Kidney (tissue), 13 donors: ENCODE measurements at regions not wholly inside any gene's neighbourhood (a gene's known extent, or its start where the extent isn't known, plus 50 kb on each side); places are given as distances from the start of the nearest gene placed in this dataset.
A peak's percentile ranks its signal among the peaks of the same experiment; 100 is the strongest.

Experiments
- DNase-seq, 5 donors: peaks; one replicate each; pipeline ENCODE4 v3.0.0-alpha.2; 2013 to 2020
- FAIRE-seq: peaks from 2 replicates; lab custom pipeline; 2012; peaks lifted over from hg19 to GRCh38; lab: Jason Lieb, UNC
- H3K27ac ChIP-seq, 2 donors: one replicate each; pipeline ENCODE4 v1.7.0; 2013; ENCODE audit warnings: low read depth in 2 of 2, low read length in 2 of 2, inconsistent platforms in 1 of 2
- H3K27me3 ChIP-seq: one replicate; pipeline ENCODE4 v1.7.1; 2013; ENCODE audit warnings: low read length, inconsistent platforms; ENCODE audit not compliant: control insufficient read depth, insufficient read depth
- H3K36me3 ChIP-seq, 3 donors: one replicate each; pipeline versions ENCODE4 v1.7.0 to v1.7.1; 2013; ENCODE audit warnings: low read length in 3 of 3, control low read depth in 1 of 3, inconsistent platforms in 1 of 3; ENCODE audit not compliant: insufficient read depth in 3 of 3, control insufficient read depth in 2 of 3
- H3K4me1 ChIP-seq, 3 donors: one replicate each; pipeline versions ENCODE4 v1.7.0 to v1.7.1; 2013; ENCODE audit warnings: low read length in 3 of 3, inconsistent platforms in 1 of 3, low read depth in 1 of 3; ENCODE audit not compliant: control insufficient read depth in 2 of 3, insufficient read depth in 2 of 3
- H3K4me3 ChIP-seq, 3 donors: one replicate each; pipeline versions ENCODE4 v1.7.0 to v1.8.1; 2013; ENCODE audit warnings: low read length in 3 of 3, control low read depth in 1 of 3, inconsistent platforms in 1 of 3
- H3K9ac ChIP-seq, 3 donors: one replicate each; pipeline versions ENCODE4 v1.7.0 to v1.7.1; 2013; ENCODE audit warnings: low read length in 3 of 3, control low read depth in 1 of 3, inconsistent platforms in 1 of 3
- H3K9me3 ChIP-seq, 3 donors: one replicate each; pipeline versions ENCODE4 v1.7.0 to v1.7.1; 2013; ENCODE audit warnings: low read length in 3 of 3, control low read depth in 1 of 3, inconsistent platforms in 1 of 3; ENCODE audit not compliant: control insufficient read depth in 2 of 3, insufficient read depth in 1 of 3
- CTCF ChIP-seq: IDR thresholded peaks from 3 replicates; pipeline ENCODE4 v1.5.1; 2012; ENCODE audit warnings: mild to moderate bottlenecking, moderate library complexity, borderline replicate concordance; ENCODE audit not compliant: insufficient read depth; ENCODE audit errors: extremely low read depth
- intact Hi-C: fragments of 100-400 bp; cut with DNase I; formaldehyde crosslinking; loops from one replicate; pipeline ENCODE4 v1.11.1; 2022
- donor health status: control.
- donor health status: control.
- donor health status: control.
- donor health status: control.
- donor health status: control.
- donor health status: DM: yes; HTN: yes; CAD: no.
- donor health status: Normal renal cell carcinoma (clear cell type).

- no peaks in the 10 kb centered on the region for H3K36me3 ChIP-seq
- no peak for TF ChIP-seq CTCF
- DNase-seq (no peak), FAIRE-seq (no peak)
- H3K9me3 ChIP-seq, result no peaks in the 10 kb centered on the region
- H3K4me3 ChIP-seq, result no peak overlapping the region
- H3K4me1 ChIP-seq, result peaks cover 0 to 3% (median 0%) of the 10 kb centered on the region in 3 donors
- no peaks in the 10 kb centered on the region for H3K27me3 ChIP-seq
- intact Hi-C loops, result no loop called here
- no peak overlapping the region for H3K27ac ChIP-seq
- H3K9ac ChIP-seq, result no peak overlapping the region
Observed at GRCh38 chr4:157425897-157426296, 205.4 kb downstream of the GRIA2 start.

GRCh38 chr4:157423526-157424020, 203.0 kb downstream of the GRIA2 start:
- H3K27ac ChIP-seq, result no peak overlapping the region
- H3K9ac ChIP-seq, result no peak overlapping the region
- FAIRE-seq (no peak), DNase-seq (no peak)
- H3K4me3 ChIP-seq, result no peak overlapping the region
- intact Hi-C loops, result no loop called here
- H3K27me3 ChIP-seq, result no peaks in the 10 kb centered on the region
- no peak for TF ChIP-seq CTCF
- H3K9me3 ChIP-seq, result no peaks in the 10 kb centered on the region
- H3K36me3 ChIP-seq, result no peaks in the 10 kb centered on the region
- H3K4me1 ChIP-seq, result peaks cover 0 to 5% (median 0%) of the 10 kb centered on the region in 3 donors

GRCh38 chr4:157421365-157421764, 200.8 kb downstream of the GRIA2 start:
- Histone ChIP-seq H3K4me3 (no peak overlapping the region), H3K4me1 (peaks cover 0 to 5% (median 0%) of the 10 kb centered on the region in 3 donors), H3K36me3 (no peaks in the 10 kb centered on the region), H3K9ac (no peak overlapping the region), H3K27ac (no peak overlapping the region), H3K9me3 (no peaks in the 10 kb centered on the region), H3K27me3 (no peaks in the 10 kb centered on the region)
- intact Hi-C loops, result no loop called here
- DNase-seq, result peak in 2 of 5 donors; percentile 22 to 24
- FAIRE-seq, result peak; percentile 74
- no peak for TF ChIP-seq CTCF
